WERI-Rb-1 (cell line): ENCODE measurements at regions not wholly inside any gene's neighbourhood (a gene's known extent, or its start where the extent isn't known, plus 50 kb on each side); places are given as distances from the start of the nearest gene placed in this dataset.

ENCODE experiments used
- DNase-seq: peaks from one replicate; pipeline ENCODE4 v3.0.0-alpha.2; 2020
- H3K27ac ChIP-seq: fragments of 250-450 bp; sonication (Bioruptor Pico); 2 replicates; pipeline ENCODE4 v1.5.1; 2020; ENCODE audit warnings: mild to moderate bottlenecking, moderate library complexity
- H3K27me3 ChIP-seq: fragments of 250-450 bp; sonication (Bioruptor Pico); 2 replicates; pipeline ENCODE4 v1.5.1; 2021; ENCODE audit warnings: mild to moderate bottlenecking, low read depth, moderate library complexity; ENCODE audit not compliant: insufficient read depth, severe bottlenecking
- H3K36me3 ChIP-seq: fragments of 250-450 bp; sonication (Bioruptor Pico); 2 replicates; pipeline ENCODE4 v1.5.1; 2020; ENCODE audit warnings: mild to moderate bottlenecking, moderate library complexity
- H3K4me3 ChIP-seq: 2 replicates; pipeline ENCODE4 v1.5.1; 2011; ENCODE audit warnings: low read depth, mild to moderate bottlenecking, control low read depth, low read length
- H3K9me3 ChIP-seq: fragments of 250-450 bp; sonication (Bioruptor Pico); 2 replicates; pipeline ENCODE4 v1.5.1; 2021; ENCODE audit warnings: mild to moderate bottlenecking, moderate library complexity; ENCODE audit not compliant: severe bottlenecking
- TF ChIP-seq, protein P1 (sequence below): IDR thresholded peaks from 2 replicates; pipeline ENCODE4 v1.5.1; 2011; ENCODE audit warnings: low read depth, mild to moderate bottlenecking, control low read depth, inconsistent platforms, low read length

DNA sequence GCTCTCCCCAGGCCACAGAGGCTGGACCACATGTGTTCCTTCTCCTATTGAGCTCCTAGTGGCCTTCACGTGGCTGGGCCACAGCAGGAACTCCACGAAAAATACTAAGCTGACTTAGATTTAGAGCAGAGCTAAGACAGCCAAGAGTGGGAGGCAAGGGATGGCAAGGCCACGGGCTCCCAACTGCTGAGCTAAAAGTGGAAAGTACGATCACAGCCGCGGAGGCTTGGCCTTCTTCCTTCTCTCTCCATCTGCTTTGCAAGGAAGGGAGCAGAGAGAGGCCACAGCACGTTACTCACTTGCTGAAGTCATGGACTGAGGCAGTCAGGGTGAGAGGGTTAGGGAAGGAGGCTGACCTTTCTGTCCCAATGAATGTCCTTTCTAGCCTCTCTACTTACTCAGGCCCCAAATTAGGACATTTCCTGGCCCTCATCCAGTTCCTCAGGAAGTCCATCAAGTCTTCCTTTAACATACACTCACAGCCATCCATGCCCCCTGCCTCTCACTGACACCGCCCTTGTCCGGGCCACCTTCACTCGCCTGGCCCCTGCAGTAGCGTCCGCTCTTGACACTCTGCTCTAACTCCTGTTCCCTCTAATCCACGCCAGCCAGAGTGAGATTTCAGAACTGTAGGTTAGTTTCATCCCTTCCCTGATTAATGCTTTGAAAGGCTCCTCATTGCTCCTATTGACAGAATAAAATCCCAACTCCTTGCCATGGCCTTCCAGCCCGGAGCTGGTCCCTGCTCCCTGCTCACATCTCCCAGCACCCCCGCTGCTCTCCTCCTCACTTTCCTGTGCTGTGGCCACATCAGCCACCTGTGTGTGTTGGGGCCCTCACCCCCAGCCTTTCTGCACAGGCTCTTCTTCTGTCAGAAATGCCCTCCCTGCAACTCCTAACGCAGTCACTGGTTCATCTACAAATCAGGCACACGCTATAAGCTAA lies 204.2 kb downstream of the CYP26B1 start:
- TF ChIP-seq, protein P1, sequence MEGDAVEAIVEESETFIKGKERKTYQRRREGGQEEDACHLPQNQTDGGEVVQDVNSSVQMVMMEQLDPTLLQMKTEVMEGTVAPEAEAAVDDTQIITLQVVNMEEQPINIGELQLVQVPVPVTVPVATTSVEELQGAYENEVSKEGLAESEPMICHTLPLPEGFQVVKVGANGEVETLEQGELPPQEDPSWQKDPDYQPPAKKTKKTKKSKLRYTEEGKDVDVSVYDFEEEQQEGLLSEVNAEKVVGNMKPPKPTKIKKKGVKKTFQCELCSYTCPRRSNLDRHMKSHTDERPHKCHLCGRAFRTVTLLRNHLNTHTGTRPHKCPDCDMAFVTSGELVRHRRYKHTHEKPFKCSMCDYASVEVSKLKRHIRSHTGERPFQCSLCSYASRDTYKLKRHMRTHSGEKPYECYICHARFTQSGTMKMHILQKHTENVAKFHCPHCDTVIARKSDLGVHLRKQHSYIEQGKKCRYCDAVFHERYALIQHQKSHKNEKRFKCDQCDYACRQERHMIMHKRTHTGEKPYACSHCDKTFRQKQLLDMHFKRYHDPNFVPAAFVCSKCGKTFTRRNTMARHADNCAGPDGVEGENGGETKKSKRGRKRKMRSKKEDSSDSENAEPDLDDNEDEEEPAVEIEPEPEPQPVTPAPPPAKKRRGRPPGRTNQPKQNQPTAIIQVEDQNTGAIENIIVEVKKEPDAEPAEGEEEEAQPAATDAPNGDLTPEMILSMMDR, result no peak
- DNase-seq, result peak; percentile 5

DNA sequence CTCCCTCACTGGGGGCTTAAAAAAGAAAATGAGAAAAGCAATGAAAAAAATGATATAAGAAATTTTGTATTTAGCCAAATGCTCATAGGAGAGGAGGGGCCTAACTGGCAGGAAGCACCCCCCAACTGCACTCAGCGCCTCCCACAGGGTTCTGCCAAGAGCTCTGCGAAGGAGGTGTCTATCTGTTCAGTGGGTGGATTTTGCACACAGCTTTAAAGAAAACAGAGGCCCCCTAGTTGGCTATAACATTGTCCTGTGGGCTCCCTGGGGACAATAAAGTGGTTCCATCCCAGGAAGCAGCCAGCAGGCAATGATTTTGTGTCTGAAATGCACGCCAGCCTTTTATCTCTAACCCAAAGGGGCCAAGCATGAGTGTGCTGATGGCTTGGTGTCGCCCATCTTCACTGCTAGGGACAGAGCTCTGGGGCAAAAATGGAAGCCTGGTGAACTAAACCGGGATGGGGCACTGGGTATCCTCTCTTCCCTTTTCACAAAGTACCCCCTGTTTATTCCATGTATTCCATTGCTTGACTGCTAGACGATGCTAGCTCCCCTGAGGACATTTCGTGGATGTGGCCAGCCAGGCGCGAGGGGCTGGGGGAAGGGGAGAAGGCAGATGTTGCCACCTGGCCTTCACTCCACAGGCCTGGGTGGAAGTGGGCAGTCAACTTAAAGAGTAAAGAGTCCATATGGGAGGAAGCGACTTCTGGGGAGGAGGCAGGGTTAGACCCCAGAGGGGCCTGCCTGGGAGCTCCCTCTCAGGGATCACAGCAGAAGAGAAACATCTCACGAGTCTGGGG lies 205.7 kb downstream of the CYP26B1 start:
- Histone ChIP-seq H3K27me3 (no peaks in the 10 kb centered on the region), H3K4me3 (no peak overlapping the region), H3K36me3 (no peaks in the 10 kb centered on the region), H3K27ac (no peak overlapping the region), H3K9me3 (peaks cover 3% of the 10 kb centered on the region)
- TF ChIP-seq, protein P1, result no peak
- peak; percentile 5 for DNase-seq

More for the DNA sequence above, 204.2 kb downstream of the CYP26B1 start:
- Histone ChIP-seq H3K36me3 (no peaks in the 10 kb centered on the region), H3K27me3 (no peaks in the 10 kb centered on the region), H3K9me3 (peaks cover 3% of the 10 kb centered on the region), H3K27ac (no peak overlapping the region), H3K4me3 (no peak overlapping the region)

DNA sequence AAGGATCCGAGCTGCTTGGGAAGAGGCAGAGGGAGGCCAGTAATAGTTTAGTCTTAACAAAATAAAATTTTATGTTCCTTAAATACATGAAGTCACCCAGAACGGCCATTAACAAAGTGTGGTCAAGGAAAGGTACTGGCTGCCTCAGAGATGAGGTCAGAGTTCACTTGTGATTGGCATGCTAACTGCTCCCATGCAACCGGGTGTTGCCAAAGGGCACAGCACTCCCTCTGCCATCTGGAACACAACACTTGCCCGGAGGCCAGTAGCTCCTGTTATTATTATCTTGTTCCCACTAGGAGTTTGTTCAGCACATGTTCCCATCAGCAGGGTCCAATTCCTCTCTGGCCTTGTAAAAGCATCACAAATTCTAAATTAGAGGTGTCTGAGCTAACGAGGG lies 207.0 kb downstream of the CYP26B1 start:
- peaks cover 3% of the 10 kb centered on the region for H3K9me3 ChIP-seq
- H3K27me3 ChIP-seq, result no peaks in the 10 kb centered on the region
- no peak overlapping the region for H3K4me3 ChIP-seq
- H3K27ac ChIP-seq, result no peak overlapping the region
- H3K36me3 ChIP-seq, result no peaks in the 10 kb centered on the region
- TF ChIP-seq, protein P1, result no peak
- no peak for DNase-seq

DNA sequence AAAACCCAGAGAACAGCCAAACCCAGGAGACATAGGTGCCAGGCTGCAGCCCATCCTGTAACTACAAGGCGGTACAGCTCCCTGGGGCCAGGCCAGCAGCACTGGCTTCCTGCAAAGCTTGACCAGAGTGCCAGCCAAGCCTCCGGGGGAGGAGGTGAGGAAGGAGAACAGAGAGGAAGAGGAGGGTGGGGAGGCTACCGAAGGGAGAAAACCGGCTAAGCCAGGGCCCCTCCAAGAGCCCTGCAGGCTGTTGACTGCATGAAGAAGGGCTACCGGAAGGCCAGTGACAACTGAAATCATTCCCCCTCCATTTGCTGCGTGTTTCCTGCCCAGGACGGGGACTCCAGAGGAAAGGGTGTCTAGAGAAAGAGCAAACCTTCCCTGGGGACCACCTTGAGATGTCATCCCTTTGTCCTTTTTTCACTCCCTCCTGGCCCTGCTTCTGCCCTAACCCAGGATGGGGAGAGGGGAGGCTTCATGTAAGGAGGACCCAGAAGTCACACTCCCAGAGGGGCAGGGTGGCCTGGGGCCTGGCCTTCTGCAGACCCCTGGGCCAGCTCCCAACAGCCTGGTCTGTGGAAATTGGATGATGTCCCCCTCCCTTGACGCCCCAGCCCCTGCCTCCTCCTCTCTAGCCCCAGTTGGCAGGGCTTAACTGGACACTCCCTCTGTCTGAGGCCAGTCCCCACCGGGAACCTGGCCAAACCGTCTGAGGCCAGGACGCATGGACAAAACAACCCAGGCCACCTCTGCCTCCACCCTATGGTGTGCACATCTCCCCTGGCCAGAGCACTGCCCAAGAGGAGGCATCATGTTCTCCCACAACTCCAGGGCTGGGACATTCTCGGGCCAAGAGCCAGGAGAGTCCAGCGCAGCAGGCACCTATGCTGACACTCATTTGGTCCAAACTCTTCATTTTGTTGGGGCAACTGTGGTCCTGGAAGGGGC lies 207.8 kb downstream of the CYP26B1 start:
- H3K27me3 ChIP-seq, result no peaks in the 10 kb centered on the region
- DNase-seq, result peak; percentile 3
- H3K9me3 ChIP-seq, result peaks cover 3% of the 10 kb centered on the region
- H3K36me3 ChIP-seq, result no peaks in the 10 kb centered on the region
- H3K27ac ChIP-seq, result no peak overlapping the region
- TF ChIP-seq, protein P1, result no peak
- H3K4me3 ChIP-seq, result no peak overlapping the region

DNA sequence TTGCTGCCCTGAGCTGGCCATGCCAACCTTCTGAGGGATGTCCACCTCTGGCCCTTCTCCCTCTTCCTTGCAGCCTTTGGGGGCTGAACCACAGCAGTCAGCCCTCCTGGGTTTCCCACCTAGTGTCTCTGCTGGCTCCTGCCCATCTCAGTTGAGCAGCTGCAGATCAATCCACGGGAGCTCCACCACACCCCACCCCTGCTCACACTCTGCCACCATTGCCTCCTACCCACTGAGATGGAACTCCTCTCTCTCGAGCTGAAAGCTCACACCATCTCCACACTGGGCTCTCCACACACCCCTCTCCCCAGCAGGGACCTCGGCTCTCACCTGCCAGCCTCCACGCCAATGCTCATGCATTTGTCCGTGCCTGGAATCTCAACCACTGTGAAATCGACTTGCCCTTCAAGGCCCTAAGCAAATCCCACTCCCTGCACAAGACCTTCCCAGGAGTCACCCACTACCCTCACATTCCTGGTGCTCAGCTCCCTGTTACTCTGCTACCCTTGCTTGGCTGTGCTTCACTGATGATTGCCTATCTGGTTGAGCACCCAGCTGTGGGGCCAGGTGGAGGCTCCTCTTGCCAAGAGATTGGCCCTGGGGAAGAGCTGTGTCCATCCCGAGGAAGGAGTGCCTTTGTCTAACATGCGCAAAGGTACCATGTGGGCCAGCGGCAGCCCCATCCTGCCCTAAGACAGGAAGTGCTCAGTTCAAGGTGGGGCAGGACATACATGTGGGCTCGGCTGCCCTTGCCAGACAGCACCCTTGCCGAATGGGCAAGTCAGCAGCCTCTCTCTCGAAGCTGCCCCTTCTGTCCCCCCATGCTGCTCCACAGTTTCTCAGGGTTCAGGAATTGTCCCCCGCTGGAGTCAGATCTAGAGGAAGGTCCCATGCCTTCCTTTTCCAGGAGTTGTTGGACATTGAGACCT lies 208.7 kb downstream of the CYP26B1 start:
- no peak overlapping the region for H3K4me3 ChIP-seq
- TF ChIP-seq, protein P1, result no peak
- H3K27ac ChIP-seq, result no peak overlapping the region
- peaks cover 3% of the 10 kb centered on the region for H3K9me3 ChIP-seq
- no peaks in the 10 kb centered on the region for H3K36me3 ChIP-seq
- DNase-seq, result no peak
- no peaks in the 10 kb centered on the region for H3K27me3 ChIP-seq
